ENCODE measurements at regions not wholly inside any gene's neighbourhood (a gene's known extent, or its start where the extent isn't known, plus 50 kb on each side); places are given as distances from the start of the nearest gene placed in this dataset.

- TF ChIP-seq CTCF (IDR thresholded peaks at IDR 0.05), result no peak
- no peak for TF ChIP-seq POLR2A (IDR thresholded peaks at IDR 0.05)
Measured at GRCh38 chr4:3671571-3672464, 94.4 kb upstream of the ADRA2C start.

All from lower leg skin (tissue), 3 donors.